ENCODE measurements at regions not wholly inside any gene's neighbourhood (a gene's known extent, or its start where the extent isn't known, plus 50 kb on each side); places are given as distances from the start of the nearest gene placed in this dataset.

DNA sequence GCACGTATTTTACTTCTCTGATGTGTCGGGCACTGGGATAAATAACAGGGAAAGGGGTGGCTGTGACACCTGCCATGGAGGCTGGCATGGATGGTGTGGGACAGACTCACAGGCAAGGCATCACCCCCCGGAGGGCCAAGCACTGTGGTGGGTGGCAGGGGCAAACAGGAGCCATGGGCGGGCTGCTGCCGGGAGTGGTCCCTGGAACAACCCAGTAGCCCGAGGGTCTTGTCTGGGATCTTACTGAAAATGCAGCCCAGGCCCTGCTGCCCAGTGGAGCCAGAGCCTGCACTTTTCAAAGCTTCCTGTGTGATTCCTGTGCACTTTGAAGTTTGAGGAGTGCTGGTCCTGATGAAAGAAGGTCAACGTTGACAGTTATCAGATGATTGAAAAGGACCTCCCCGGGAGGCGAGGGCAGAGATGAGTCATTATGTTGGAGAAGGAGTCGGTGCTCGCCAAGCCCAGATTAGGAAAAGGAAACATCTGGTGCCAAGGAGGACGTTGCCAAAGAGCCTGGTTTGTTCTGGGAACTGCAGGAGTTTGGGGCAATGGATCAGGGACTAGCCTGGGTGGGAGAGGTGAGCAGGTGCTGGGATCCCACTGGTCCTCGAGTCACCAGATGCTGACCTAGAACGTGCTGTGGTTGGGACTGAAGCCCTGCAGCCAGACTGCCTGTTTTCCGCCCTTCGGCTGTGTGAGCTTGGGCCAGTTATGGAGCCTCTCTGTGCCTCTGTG lies 130.0 kb upstream of the GGTLC1 start:
- Histone ChIP-seq H3K36me3 (no peaks in the 10 kb centered on the region), H3K27me3 (peaks cover 0 to 19% of the 10 kb centered on the region in 2 donors), H3K4me3 (no peak overlapping the region), H3K9me3 (no peaks in the 10 kb centered on the region), H3K4me1 (no peaks in the 10 kb centered on the region), H3K27ac (no peak overlapping the region)
- DNase-seq: peak in 1 of 2 donors; percentile 30
- TF ChIP-seq, protein P1, sequence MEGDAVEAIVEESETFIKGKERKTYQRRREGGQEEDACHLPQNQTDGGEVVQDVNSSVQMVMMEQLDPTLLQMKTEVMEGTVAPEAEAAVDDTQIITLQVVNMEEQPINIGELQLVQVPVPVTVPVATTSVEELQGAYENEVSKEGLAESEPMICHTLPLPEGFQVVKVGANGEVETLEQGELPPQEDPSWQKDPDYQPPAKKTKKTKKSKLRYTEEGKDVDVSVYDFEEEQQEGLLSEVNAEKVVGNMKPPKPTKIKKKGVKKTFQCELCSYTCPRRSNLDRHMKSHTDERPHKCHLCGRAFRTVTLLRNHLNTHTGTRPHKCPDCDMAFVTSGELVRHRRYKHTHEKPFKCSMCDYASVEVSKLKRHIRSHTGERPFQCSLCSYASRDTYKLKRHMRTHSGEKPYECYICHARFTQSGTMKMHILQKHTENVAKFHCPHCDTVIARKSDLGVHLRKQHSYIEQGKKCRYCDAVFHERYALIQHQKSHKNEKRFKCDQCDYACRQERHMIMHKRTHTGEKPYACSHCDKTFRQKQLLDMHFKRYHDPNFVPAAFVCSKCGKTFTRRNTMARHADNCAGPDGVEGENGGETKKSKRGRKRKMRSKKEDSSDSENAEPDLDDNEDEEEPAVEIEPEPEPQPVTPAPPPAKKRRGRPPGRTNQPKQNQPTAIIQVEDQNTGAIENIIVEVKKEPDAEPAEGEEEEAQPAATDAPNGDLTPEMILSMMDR (IDR thresholded peaks at IDR 0.05): no peak
- intact Hi-C loops (cut with DNase I; ENCODE audit: low total_unique reads): no loop called here

DNA sequence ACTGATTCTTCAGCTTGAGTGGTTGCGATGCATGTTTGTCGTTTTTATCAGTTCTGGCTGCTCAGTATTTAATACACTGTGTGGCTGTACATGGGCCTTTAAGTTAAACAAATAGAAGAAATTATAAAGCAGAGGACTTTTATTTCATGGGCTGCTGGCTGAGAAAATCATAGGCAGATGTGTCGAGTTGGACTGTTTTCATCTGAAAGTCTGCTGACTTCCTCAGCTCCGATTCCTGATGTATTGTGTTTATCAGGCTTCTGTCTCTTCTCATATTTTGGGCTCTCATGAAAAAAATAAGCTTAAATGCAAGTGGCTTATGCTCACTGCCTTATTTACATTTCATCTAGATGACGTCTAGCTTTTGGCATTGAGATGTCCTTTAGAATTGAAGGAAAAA lies 129.5 kb upstream of the GGTLC1 start:
- Histone ChIP-seq H3K27ac (no peak overlapping the region), H3K36me3 (no peaks in the 10 kb centered on the region), H3K4me1 (no peaks in the 10 kb centered on the region), H3K27me3 (peaks cover 0 to 19% of the 10 kb centered on the region in 2 donors), H3K9me3 (no peaks in the 10 kb centered on the region), H3K4me3 (no peak overlapping the region)
- TF ChIP-seq, protein P1 (IDR thresholded peaks at IDR 0.05): no peak
- no peak for DNase-seq
- intact Hi-C loops (cut with DNase I; ENCODE audit: low total_unique reads): no loop called here

DNA sequence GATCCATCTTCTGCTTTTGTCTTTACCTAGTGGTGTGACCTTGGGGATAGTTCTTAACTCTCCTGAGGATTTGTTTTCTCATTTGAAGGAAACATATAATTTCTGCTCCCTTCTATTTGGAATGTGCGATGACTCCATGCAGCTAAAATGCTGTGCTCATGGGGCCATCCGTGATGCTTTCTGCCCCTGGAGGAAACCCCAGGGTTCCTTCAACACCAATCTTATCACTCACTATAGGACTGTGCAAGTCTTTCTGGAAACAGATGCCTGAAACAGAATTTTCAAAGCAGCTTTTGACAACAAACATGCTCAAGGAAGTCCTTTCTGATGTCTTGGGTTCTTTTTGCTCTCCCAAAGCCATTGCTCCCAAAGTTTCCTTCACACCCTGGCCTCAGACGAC lies 128.8 kb upstream of the GGTLC1 start:
- Histone ChIP-seq H3K9me3 (no peaks in the 10 kb centered on the region), H3K4me1 (no peaks in the 10 kb centered on the region), H3K27ac (no peak overlapping the region), H3K4me3 (no peak overlapping the region), H3K36me3 (no peaks in the 10 kb centered on the region), H3K27me3 (peaks cover 0 to 19% of the 10 kb centered on the region in 2 donors)
- intact Hi-C loops (cut with DNase I; ENCODE audit: low total_unique reads): no loop called here
- TF ChIP-seq, protein P1 (IDR thresholded peaks at IDR 0.05): no peak
- DNase-seq: no peak

DNA sequence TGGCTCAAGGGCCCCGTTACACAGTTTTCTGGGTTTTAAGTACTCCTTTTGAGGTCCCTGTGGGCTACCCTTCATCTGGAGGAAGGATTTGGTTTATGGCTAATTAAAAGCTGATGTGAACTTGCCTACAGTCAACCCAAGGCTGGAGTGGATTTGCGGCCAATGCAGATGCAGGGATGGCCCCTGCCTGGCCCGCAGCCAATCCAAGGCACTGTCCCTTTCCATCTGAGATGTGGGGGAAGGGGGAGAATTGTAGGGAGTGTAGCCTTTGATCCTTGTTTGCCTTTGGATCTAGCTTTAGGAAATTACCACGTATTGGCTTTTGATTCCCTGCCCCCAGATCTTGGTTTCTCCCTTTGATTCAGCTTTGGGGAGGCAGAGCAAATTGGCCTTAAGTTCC lies 128.0 kb upstream of the GGTLC1 start:
- intact Hi-C loops (cut with DNase I; ENCODE audit: low total_unique reads): no loop called here
- Histone ChIP-seq H3K9me3 (no peaks in the 10 kb centered on the region), H3K4me1 (no peaks in the 10 kb centered on the region), H3K27ac (no peak overlapping the region), H3K36me3 (no peaks in the 10 kb centered on the region), H3K4me3 (no peak overlapping the region), H3K27me3 (peaks cover 0 to 25% of the 10 kb centered on the region in 2 donors)
- no peak for DNase-seq
- TF ChIP-seq, protein P1 (IDR thresholded peaks at IDR 0.05): no peak

DNA sequence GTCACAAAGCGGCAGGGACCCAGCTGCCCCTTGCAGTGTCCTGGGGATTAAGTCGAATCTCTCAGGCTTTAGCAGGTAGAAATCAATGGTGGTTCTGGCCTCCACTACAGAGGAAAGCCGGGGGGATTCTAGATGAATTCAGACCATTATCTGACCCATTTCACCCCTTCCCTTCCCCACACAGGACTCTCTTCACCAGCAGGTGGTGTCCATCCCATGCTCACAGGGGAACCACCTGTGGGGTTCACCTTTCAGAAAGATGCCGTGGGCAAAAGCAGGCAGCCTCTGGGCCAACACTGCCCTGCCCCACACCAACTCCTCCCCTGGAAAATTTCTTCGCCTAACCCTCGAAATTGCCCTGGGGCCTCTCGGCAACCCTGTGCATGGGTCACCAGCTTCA lies 123.8 kb upstream of the GGTLC1 start:
- no peaks in the 10 kb centered on the region for H3K36me3 ChIP-seq
- peaks cover 0 to 12% of the 10 kb centered on the region in 2 donors for H3K27me3 ChIP-seq
- H3K4me3 ChIP-seq: no peak overlapping the region
- DNase-seq: no peak
- TF ChIP-seq, protein P1 (IDR thresholded peaks at IDR 0.05): no peak
- no peak overlapping the region for H3K27ac ChIP-seq
- no peaks in the 10 kb centered on the region for H3K4me1 ChIP-seq
- H3K9me3 ChIP-seq: no peaks in the 10 kb centered on the region
- intact Hi-C loops (cut with DNase I; ENCODE audit: low total_unique reads): no loop called here
